Activated T-helper 17 cell treated with anti-CD3 and anti-CD28 coated beads, Interleukin-2, amount 50 U/mL, for 72 hours (primary cell): ENCODE measurements at regions not wholly inside any gene's neighbourhood (a gene's known extent, or its start where the extent isn't known, plus 50 kb on each side); places are given as distances from the start of the nearest gene placed in this dataset.

Source experiments
- ATAC-seq: fragments of 150-1000 bp; cut with Tn5 transposase; replicated peaks from 2 replicates; pipeline ENCODE4 v1.10.0; 2021; ENCODE audit warnings: mild to moderate bottlenecking, moderate library complexity
- H3K27ac Mint-ChIP-seq: one replicate; pipeline ENCODE4 v1.8.0; 2022; ENCODE audit warnings: mixed read lengths
- H3K27me3 Mint-ChIP-seq: one replicate; pipeline ENCODE4 v1.8.0; 2022; ENCODE audit warnings: mixed read lengths
- H3K36me3 Mint-ChIP-seq: one replicate; pipeline ENCODE4 v1.8.0; 2022; ENCODE audit warnings: low read depth, mild to moderate bottlenecking, mixed read lengths
- H3K4me1 Mint-ChIP-seq: one replicate; pipeline ENCODE4 v1.8.0; 2022; ENCODE audit warnings: mixed read lengths
- H3K4me3 Mint-ChIP-seq: one replicate; pipeline ENCODE4 v1.8.0; 2022; ENCODE audit warnings: mild to moderate bottlenecking, mixed read lengths
- H3K9me3 Mint-ChIP-seq: one replicate; pipeline ENCODE4 v1.8.0; 2022; ENCODE audit warnings: mixed read lengths

GRCh38 chr20:24718277-24718676 is 230.8 kb upstream of the CST7 start:
- no peaks in the 10 kb centered on the region for H3K4me1 Mint-ChIP-seq
- ATAC-seq: no peak
- H3K27me3 Mint-ChIP-seq: peaks cover 22% of the 10 kb centered on the region
- H3K27ac Mint-ChIP-seq: no peak overlapping the region
- H3K36me3 Mint-ChIP-seq: no peaks in the 10 kb centered on the region
- no peak overlapping the region for H3K4me3 Mint-ChIP-seq
- H3K9me3 Mint-ChIP-seq: peaks cover 3% of the 10 kb centered on the region

GRCh38 chr20:24718696-24719095 is 230.4 kb upstream of the CST7 start:
- no peaks in the 10 kb centered on the region for H3K4me1 Mint-ChIP-seq
- no peak overlapping the region for H3K4me3 Mint-ChIP-seq
- H3K27ac Mint-ChIP-seq: no peak overlapping the region
- ATAC-seq: no peak
- H3K27me3 Mint-ChIP-seq: peaks cover 24% of the 10 kb centered on the region
- H3K9me3 Mint-ChIP-seq: peaks cover 3% of the 10 kb centered on the region
- H3K36me3 Mint-ChIP-seq: no peaks in the 10 kb centered on the region

GRCh38 chr20:24720957-24721356 is 228.1 kb upstream of the CST7 start:
- ATAC-seq: no peak
- peaks cover 3% of the 10 kb centered on the region for H3K9me3 Mint-ChIP-seq
- H3K4me1 Mint-ChIP-seq: no peaks in the 10 kb centered on the region
- H3K27ac Mint-ChIP-seq: no peak overlapping the region
- H3K27me3 Mint-ChIP-seq: peaks cover 27% of the 10 kb centered on the region
- no peak overlapping the region for H3K4me3 Mint-ChIP-seq
- no peaks in the 10 kb centered on the region for H3K36me3 Mint-ChIP-seq

GRCh38 chr20:24721891-24722568 is 227.0 kb upstream of the CST7 start:
- no peak overlapping the region for H3K27ac Mint-ChIP-seq
- H3K36me3 Mint-ChIP-seq: no peaks in the 10 kb centered on the region
- H3K4me3 Mint-ChIP-seq: no peak overlapping the region
- H3K9me3 Mint-ChIP-seq: no peaks in the 10 kb centered on the region
- ATAC-seq: no peak
- peaks cover 21% of the 10 kb centered on the region for H3K27me3 Mint-ChIP-seq
- no peaks in the 10 kb centered on the region for H3K4me1 Mint-ChIP-seq

GRCh38 chr20:24722586-24722985 is 226.5 kb upstream of the CST7 start:
- H3K27ac Mint-ChIP-seq: no peak overlapping the region
- no peaks in the 10 kb centered on the region for H3K36me3 Mint-ChIP-seq
- no peaks in the 10 kb centered on the region for H3K9me3 Mint-ChIP-seq
- peaks cover 21% of the 10 kb centered on the region for H3K27me3 Mint-ChIP-seq
- H3K4me1 Mint-ChIP-seq: no peaks in the 10 kb centered on the region
- ATAC-seq: no peak
- H3K4me3 Mint-ChIP-seq: no peak overlapping the region

- peaks cover 20% of the 10 kb centered on the region for H3K27me3 Mint-ChIP-seq
- no peaks in the 10 kb centered on the region for H3K36me3 Mint-ChIP-seq
- H3K27ac Mint-ChIP-seq: no peak overlapping the region
- ATAC-seq: no peak
- no peaks in the 10 kb centered on the region for H3K4me1 Mint-ChIP-seq
- no peak overlapping the region for H3K4me3 Mint-ChIP-seq
- H3K9me3 Mint-ChIP-seq: no peaks in the 10 kb centered on the region
Measured at GRCh38 chr20:24723186-24723585, 225.9 kb upstream of the CST7 start.

DNA sequence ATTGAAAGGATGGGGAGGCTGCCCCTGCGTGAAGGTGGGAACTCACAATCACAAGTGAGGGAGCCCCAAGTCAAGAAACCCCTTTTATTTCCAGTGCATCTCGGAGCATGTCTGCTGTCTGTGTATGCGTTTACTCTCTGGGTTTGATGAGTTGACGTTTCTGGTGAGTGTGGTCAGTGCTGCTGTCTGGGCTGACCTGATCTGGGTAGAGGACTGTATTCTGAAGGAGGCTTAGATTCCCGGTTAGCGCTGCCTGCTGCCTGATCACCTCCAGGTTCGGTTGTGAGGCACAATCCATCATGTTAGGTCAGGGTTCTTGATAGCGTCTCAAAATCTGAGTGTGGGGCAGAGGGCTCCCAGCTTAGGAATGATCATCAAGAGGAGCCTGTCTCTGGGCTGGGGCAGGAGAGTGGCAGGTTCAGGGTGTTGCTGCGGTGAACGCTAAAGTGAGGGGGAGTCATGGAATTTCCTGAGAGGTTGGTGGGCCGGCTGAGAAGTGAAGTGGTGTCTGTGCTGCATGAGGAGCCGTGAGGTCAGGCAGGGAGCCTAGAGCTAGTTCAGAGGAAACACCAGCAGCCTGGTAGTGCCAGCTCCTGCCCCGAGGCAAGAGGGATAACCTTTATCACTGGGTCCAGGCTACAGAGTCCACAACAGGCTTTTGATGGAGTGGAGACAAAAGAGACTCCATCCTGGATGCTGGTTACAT is 225.3 kb upstream of the CST7 start:
- ATAC-seq: no peak
- Mint-ChIP-seq H3K27ac (no peak overlapping the region), H3K4me3 (no peak overlapping the region), H3K27me3 (peaks cover 17% of the 10 kb centered on the region), H3K4me1 (no peaks in the 10 kb centered on the region), H3K9me3 (no peaks in the 10 kb centered on the region), H3K36me3 (no peaks in the 10 kb centered on the region)

- no peak for ATAC-seq
- Mint-ChIP-seq H3K4me1 (no peaks in the 10 kb centered on the region), H3K9me3 (no peaks in the 10 kb centered on the region), H3K4me3 (no peak overlapping the region), H3K36me3 (no peaks in the 10 kb centered on the region), H3K27ac (no peak overlapping the region), H3K27me3 (peaks cover 12% of the 10 kb centered on the region)
Measured at GRCh38 chr20:24724982-24725533, 224.0 kb upstream of the CST7 start.

GRCh38 chr20:24727795-24728194 is 221.3 kb upstream of the CST7 start:
- Mint-ChIP-seq H3K4me1 (no peaks in the 10 kb centered on the region), H3K27me3 (peaks cover 9% of the 10 kb centered on the region), H3K27ac (no peak overlapping the region), H3K36me3 (no peaks in the 10 kb centered on the region), H3K9me3 (no peaks in the 10 kb centered on the region), H3K4me3 (no peak overlapping the region)
- no peak for ATAC-seq

- no peak for ATAC-seq
- H3K9me3 Mint-ChIP-seq: no peaks in the 10 kb centered on the region
- no peak overlapping the region for H3K4me3 Mint-ChIP-seq
- H3K27ac Mint-ChIP-seq: no peak overlapping the region
- peaks cover 3% of the 10 kb centered on the region for H3K27me3 Mint-ChIP-seq
- H3K36me3 Mint-ChIP-seq: no peaks in the 10 kb centered on the region
- H3K4me1 Mint-ChIP-seq: no peaks in the 10 kb centered on the region
Measured at GRCh38 chr20:24729896-24730605, 219.0 kb upstream of the CST7 start.

DNA sequence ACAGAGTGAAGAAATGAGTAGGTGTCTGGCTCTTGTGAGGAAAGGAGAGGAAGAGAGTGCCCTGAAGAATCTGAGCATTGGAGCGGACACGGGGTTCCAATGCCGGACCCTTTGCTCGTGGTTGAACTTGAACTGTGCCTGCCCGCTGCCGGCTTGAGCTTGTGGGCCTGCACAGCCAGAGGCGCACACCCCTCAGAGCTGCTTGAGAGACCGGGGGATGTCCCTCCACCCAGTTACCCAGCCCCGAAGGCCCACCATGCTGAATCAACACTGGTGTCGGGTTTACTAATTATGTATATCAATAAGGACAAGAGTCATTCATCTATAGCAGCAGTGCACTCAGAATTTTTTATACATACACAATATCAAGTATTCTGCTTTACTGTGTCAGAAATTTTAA is 218.3 kb upstream of the CST7 start:
- no peak for ATAC-seq
- Mint-ChIP-seq H3K27ac (no peak overlapping the region), H3K9me3 (no peaks in the 10 kb centered on the region), H3K36me3 (no peaks in the 10 kb centered on the region), H3K4me1 (no peaks in the 10 kb centered on the region), H3K4me3 (no peak overlapping the region), H3K27me3 (no peaks in the 10 kb centered on the region)

GRCh38 chr20:24731312-24731711 is 217.8 kb upstream of the CST7 start:
- Mint-ChIP-seq H3K9me3 (no peaks in the 10 kb centered on the region), H3K4me1 (no peaks in the 10 kb centered on the region), H3K27me3 (no peaks in the 10 kb centered on the region), H3K27ac (no peak overlapping the region), H3K36me3 (no peaks in the 10 kb centered on the region), H3K4me3 (no peak overlapping the region)
- ATAC-seq: no peak

GRCh38 chr20:24732076-24732475 is 217.0 kb upstream of the CST7 start:
- no peak for ATAC-seq
- Mint-ChIP-seq H3K4me3 (no peak overlapping the region), H3K4me1 (no peaks in the 10 kb centered on the region), H3K27ac (no peak overlapping the region), H3K36me3 (no peaks in the 10 kb centered on the region), H3K27me3 (no peaks in the 10 kb centered on the region), H3K9me3 (no peaks in the 10 kb centered on the region)

DNA sequence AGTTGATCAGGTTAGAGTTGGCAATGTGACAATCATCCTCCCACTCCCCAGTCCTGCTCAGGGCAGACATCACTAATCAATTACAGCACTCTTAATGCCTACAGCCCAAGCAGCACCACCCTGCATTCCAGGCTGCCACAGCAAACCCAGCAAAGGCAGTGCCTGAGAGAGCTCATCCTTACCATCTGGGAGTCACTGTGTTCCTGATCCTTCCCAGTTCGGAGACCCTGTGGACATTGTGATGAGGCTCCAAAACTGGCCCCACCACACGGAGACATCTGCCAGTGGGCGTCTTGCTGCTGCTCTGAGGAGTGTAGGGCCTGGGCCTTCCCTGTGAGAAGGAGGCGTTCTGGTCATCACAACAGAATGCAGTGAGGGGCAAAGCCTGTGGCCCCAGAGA is 216.5 kb upstream of the CST7 start:
- Mint-ChIP-seq H3K9me3 (no peaks in the 10 kb centered on the region), H3K27me3 (no peaks in the 10 kb centered on the region), H3K27ac (no peak overlapping the region), H3K4me3 (no peak overlapping the region), H3K36me3 (no peaks in the 10 kb centered on the region), H3K4me1 (no peaks in the 10 kb centered on the region)
- no peak for ATAC-seq

DNA sequence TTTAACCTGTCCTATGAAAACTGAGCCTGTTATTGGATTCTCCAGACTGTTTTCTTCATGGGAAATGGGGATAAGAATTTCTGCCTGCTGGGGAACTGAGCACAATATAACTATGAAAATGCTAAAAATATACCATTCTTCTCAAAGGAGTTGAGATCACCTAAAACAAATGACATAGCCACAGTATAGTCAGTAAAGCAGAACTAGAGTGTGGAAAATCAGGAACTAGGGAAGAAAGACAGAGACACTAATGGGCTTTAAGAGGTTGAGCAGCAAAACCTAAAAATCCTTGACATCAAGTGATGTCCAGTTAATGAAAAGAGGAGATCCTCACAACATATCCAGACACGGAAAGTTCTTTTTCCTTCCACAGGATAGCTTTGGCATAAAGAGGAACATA is 215.7 kb upstream of the CST7 start:
- H3K4me1 Mint-ChIP-seq: no peaks in the 10 kb centered on the region
- no peaks in the 10 kb centered on the region for H3K9me3 Mint-ChIP-seq
- no peaks in the 10 kb centered on the region for H3K36me3 Mint-ChIP-seq
- no peak for ATAC-seq
- H3K4me3 Mint-ChIP-seq: no peak overlapping the region
- no peak overlapping the region for H3K27ac Mint-ChIP-seq
- no peaks in the 10 kb centered on the region for H3K27me3 Mint-ChIP-seq
